CD4-positive, alpha-beta memory T cell (primary cell): ENCODE measurements at regions not wholly inside any gene's neighbourhood (a gene's known extent, or its start where the extent isn't known, plus 50 kb on each side); places are given as distances from the start of the nearest gene placed in this dataset.

Experiments
- CTCF ChIA-PET: fragments of 350-600 bp; sonication (Branson Sonifier 250); formaldehyde crosslinking; loops from one replicate; lab custom pipeline; 2021; ENCODE audit warnings: inconsistent platforms; ENCODE audit not compliant: partially characterized antibody; lab: Charles Lee
- POLR2A ChIA-PET: fragments of 350-600 bp; sonication (Branson Sonifier 250); formaldehyde crosslinking; loops from one replicate; lab custom pipeline; 2021; ENCODE audit not compliant: partially characterized antibody; lab: Charles Lee
- DNase-seq, 5 donors: peaks; one replicate each; pipeline versions ENCODE4 v3.0.0 to v3.0.0-alpha.2; 2020 to 2022; ENCODE audit warnings: mixed read lengths in 1 of 5
- H3K27ac ChIP-seq: one replicate; pipeline ENCODE4 v1.7.0; 2013; ENCODE audit warnings: low read depth, low read length
- H3K27me3 ChIP-seq: 2 replicates; pipeline ENCODE4 v1.7.0; 2013; ENCODE audit warnings: mild to moderate bottlenecking, low read length, moderate library complexity; ENCODE audit not compliant: insufficient read depth
- H3K36me3 ChIP-seq: 2 replicates; pipeline ENCODE4 v1.7.0; 2013; ENCODE audit warnings: mild to moderate bottlenecking, low read length, moderate library complexity; ENCODE audit not compliant: insufficient read depth
- H3K4me1 ChIP-seq: 2 replicates; pipeline ENCODE4 v1.7.0; 2013; ENCODE audit warnings: mild to moderate bottlenecking, low read length, moderate library complexity; ENCODE audit not compliant: insufficient read depth
- H3K4me3 ChIP-seq, 2 donors: one replicate each; pipeline ENCODE4 v1.7.0; 2013; ENCODE audit warnings: low read length in 2 of 2, mild to moderate bottlenecking in 1 of 2
- H3K9me3 ChIP-seq, 2 donors: one replicate each; pipeline ENCODE4 v1.7.0; 2013; ENCODE audit warnings: low read length in 2 of 2, control low read depth in 1 of 2; ENCODE audit not compliant: control insufficient read depth in 1 of 2
- H3K27ac Mint-ChIP-seq, 7 donors: one replicate each; pipeline ENCODE4 v1.8.0; 2020 to 2021; ENCODE audit warnings: mixed read lengths in 7 of 7, mild to moderate bottlenecking in 6 of 7, inconsistent platforms in 3 of 7, moderate library complexity in 3 of 7
- H3K27me3 Mint-ChIP-seq, 2 donors: one replicate each; pipeline ENCODE4 v1.8.0; 2020 to 2021; ENCODE audit warnings: mixed read lengths in 2 of 2
- H3K36me3 Mint-ChIP-seq, 2 donors: one replicate each; pipeline ENCODE4 v1.8.0; 2020 to 2021; ENCODE audit warnings: mixed read lengths in 2 of 2, inconsistent platforms in 1 of 2, mild to moderate bottlenecking in 1 of 2
- H3K4me1 Mint-ChIP-seq, 4 donors: one replicate each; pipeline ENCODE4 v1.8.0; 2020 to 2021; ENCODE audit warnings: mixed read lengths in 4 of 4, mild to moderate bottlenecking in 1 of 4
- H3K4me3 Mint-ChIP-seq, 8 donors: one replicate each; pipeline ENCODE4 v1.8.0; 2020 to 2021; ENCODE audit warnings: mixed read lengths in 8 of 8, mild to moderate bottlenecking in 7 of 8, moderate library complexity in 6 of 8, inconsistent platforms in 3 of 8
- H3K9me3 Mint-ChIP-seq, 8 donors: one replicate each; pipeline ENCODE4 v1.8.0; 2020 to 2021; ENCODE audit warnings: mixed read lengths in 8 of 8, mild to moderate bottlenecking in 5 of 8, inconsistent platforms in 3 of 8, moderate library complexity in 1 of 8
- intact Hi-C: fragments of 100-400 bp; cut with micrococcal nuclease; formaldehyde crosslinking; loops from one replicate; pipeline ENCODE4 v1.15.1; 2023

GRCh38 chr1:75984781-75985180 is 52.6 kb upstream of the ASB17 start:
- POLR2A ChIA-PET: no interaction called here
- no peak overlapping the region for H3K4me3 ChIP-seq
- H3K27ac ChIP-seq: no peak overlapping the region
- intact Hi-C loops: no loop called here
- CTCF ChIA-PET: interaction anchor here (1.3 kb wide), 1 partner anchor 11 kb away, joined by 5 read pairs; no protein-coding TSS in a partner anchor
- no peak overlapping the region for H3K27ac Mint-ChIP-seq
- no peaks in the 10 kb centered on the region for H3K4me1 ChIP-seq
- H3K27me3 ChIP-seq: no peaks in the 10 kb centered on the region
- H3K9me3 ChIP-seq: no peaks in the 10 kb centered on the region
- H3K36me3 ChIP-seq: no peaks in the 10 kb centered on the region
- H3K9me3 Mint-ChIP-seq: peaks cover 2 to 11% (median 8%) of the 10 kb centered on the region in 8 donors
- H3K27me3 Mint-ChIP-seq: peaks cover 4 to 9% of the 10 kb centered on the region in 2 donors
- no peaks in the 10 kb centered on the region for H3K36me3 Mint-ChIP-seq
- H3K4me1 Mint-ChIP-seq: no peaks in the 10 kb centered on the region
- H3K4me3 Mint-ChIP-seq: no peak overlapping the region
- no peak for DNase-seq

GRCh38 chr1:75985827-75986226 is 53.6 kb upstream of the ASB17 start:
- H3K27me3 Mint-ChIP-seq: peaks cover 4 to 9% of the 10 kb centered on the region in 2 donors
- no peak overlapping the region for H3K4me3 Mint-ChIP-seq
- no peak overlapping the region for H3K27ac Mint-ChIP-seq

GRCh38 chr1:75986478-75986877 is 54.3 kb upstream of the ASB17 start:
- H3K27me3 ChIP-seq: no peaks in the 10 kb centered on the region
- no peaks in the 10 kb centered on the region for H3K4me1 Mint-ChIP-seq
- H3K27ac Mint-ChIP-seq: no peak overlapping the region
- H3K4me3 ChIP-seq: no peak overlapping the region
- H3K36me3 ChIP-seq: no peaks in the 10 kb centered on the region
- no peaks in the 10 kb centered on the region for H3K36me3 Mint-ChIP-seq
- ChIA-PET CTCF (no interaction called here), POLR2A (no interaction called here)
- H3K27ac ChIP-seq: no peak overlapping the region
- peaks cover 0 to 11% (median 5%) of the 10 kb centered on the region in 8 donors for H3K9me3 Mint-ChIP-seq
- peaks cover 2 to 4% of the 10 kb centered on the region in 2 donors for H3K27me3 Mint-ChIP-seq
- intact Hi-C loops: no loop called here
- no peak overlapping the region for H3K4me3 Mint-ChIP-seq
- H3K9me3 ChIP-seq: no peaks in the 10 kb centered on the region
- DNase-seq: no peak
- no peaks in the 10 kb centered on the region for H3K4me1 ChIP-seq

More at GRCh38 chr1:75985827-75986226, 53.6 kb upstream of the ASB17 start:
- Histone ChIP-seq H3K4me3 (no peak overlapping the region), H3K4me1 (no peaks in the 10 kb centered on the region), H3K27me3 (no peaks in the 10 kb centered on the region), H3K36me3 (no peaks in the 10 kb centered on the region), H3K9me3 (no peaks in the 10 kb centered on the region), H3K27ac (no peak overlapping the region)
- ChIA-PET CTCF (interaction anchor here (1.1 kb wide), 1 partner anchor 10 kb away, joined by 3 read pairs; no protein-coding TSS in a partner anchor), POLR2A (no interaction called here)
- intact Hi-C loops: no loop called here
- Mint-ChIP-seq H3K4me1 (no peaks in the 10 kb centered on the region), H3K9me3 (peaks cover 0 to 11% (median 8%) of the 10 kb centered on the region in 8 donors), H3K36me3 (no peaks in the 10 kb centered on the region)
- DNase-seq: no peak

- no peak overlapping the region for H3K27ac ChIP-seq
- no peaks in the 10 kb centered on the region for H3K4me1 Mint-ChIP-seq
- H3K27ac Mint-ChIP-seq: no peak overlapping the region
- no peaks in the 10 kb centered on the region for H3K36me3 Mint-ChIP-seq
- H3K27me3 ChIP-seq: no peaks in the 10 kb centered on the region
- peaks cover 0 to 8% (median 4%) of the 10 kb centered on the region in 8 donors for H3K9me3 Mint-ChIP-seq
- H3K4me3 ChIP-seq: no peak overlapping the region
- no peak for DNase-seq
- no peak overlapping the region for H3K4me3 Mint-ChIP-seq
- ChIA-PET CTCF (no interaction called here), POLR2A (no interaction called here)
- H3K27me3 Mint-ChIP-seq: peaks cover 2 to 3% of the 10 kb centered on the region in 2 donors
- H3K36me3 ChIP-seq: no peaks in the 10 kb centered on the region
- no peaks in the 10 kb centered on the region for H3K9me3 ChIP-seq
- intact Hi-C loops: no loop called here
- H3K4me1 ChIP-seq: no peaks in the 10 kb centered on the region
Observed at GRCh38 chr1:75989121-75989520, 56.9 kb upstream of the ASB17 start.

GRCh38 chr1:75990686-75991085 is 58.5 kb upstream of the ASB17 start:
- no peak for DNase-seq
- Histone ChIP-seq H3K4me3 (no peak overlapping the region), H3K27me3 (no peaks in the 10 kb centered on the region), H3K36me3 (no peaks in the 10 kb centered on the region), H3K4me1 (no peaks in the 10 kb centered on the region), H3K27ac (no peak overlapping the region), H3K9me3 (no peaks in the 10 kb centered on the region)
- CTCF ChIA-PET: no interaction called here
- intact Hi-C loops: loop anchor here (5.0 to 10.0 kb wide), 2 partner anchors 164 to 1137 kb away; no protein-coding TSS in a partner anchor
- no peaks in the 10 kb centered on the region for H3K4me1 Mint-ChIP-seq
- H3K9me3 Mint-ChIP-seq: no peaks in the 10 kb centered on the region
- H3K27me3 Mint-ChIP-seq: peaks cover 2 to 3% of the 10 kb centered on the region in 2 donors
- no peaks in the 10 kb centered on the region for H3K36me3 Mint-ChIP-seq
- no peak overlapping the region for H3K4me3 Mint-ChIP-seq
- POLR2A ChIA-PET: no interaction called here
- H3K27ac Mint-ChIP-seq: no peak overlapping the region

GRCh38 chr1:75991497-75992114 is 59.4 kb upstream of the ASB17 start:
- Mint-ChIP-seq H3K9me3 (no peaks in the 10 kb centered on the region), H3K27ac (no peak overlapping the region), H3K4me3 (no peak overlapping the region), H3K4me1 (no peaks in the 10 kb centered on the region), H3K27me3 (peaks cover 2 to 3% of the 10 kb centered on the region in 2 donors), H3K36me3 (no peaks in the 10 kb centered on the region)
- ChIA-PET POLR2A (no interaction called here), CTCF (no interaction called here)
- Histone ChIP-seq H3K27ac (no peak overlapping the region), H3K36me3 (no peaks in the 10 kb centered on the region), H3K4me1 (no peaks in the 10 kb centered on the region), H3K27me3 (no peaks in the 10 kb centered on the region), H3K4me3 (no peak overlapping the region), H3K9me3 (no peaks in the 10 kb centered on the region)
- peak; percentile 37 to 45 (median 40) for DNase-seq
- intact Hi-C loops: loop anchor here (5.0 to 10.0 kb wide), 2 partner anchors 163 to 1136 kb away; no protein-coding TSS in a partner anchor

- H3K9me3 Mint-ChIP-seq: no peaks in the 10 kb centered on the region
- Histone ChIP-seq H3K4me3 (no peak overlapping the region), H3K27me3 (no peaks in the 10 kb centered on the region), H3K4me1 (no peaks in the 10 kb centered on the region), H3K36me3 (no peaks in the 10 kb centered on the region), H3K9me3 (no peaks in the 10 kb centered on the region), H3K27ac (no peak overlapping the region)
- H3K27ac Mint-ChIP-seq: no peak overlapping the region
- CTCF ChIA-PET: no interaction called here
- intact Hi-C loops: loop anchor here (5.0 to 10.0 kb wide), 2 partner anchors 162 to 1135 kb away; no protein-coding TSS in a partner anchor
- DNase-seq: no peak
- H3K36me3 Mint-ChIP-seq: no peaks in the 10 kb centered on the region
- peaks cover 2 to 3% of the 10 kb centered on the region in 2 donors for H3K27me3 Mint-ChIP-seq
- POLR2A ChIA-PET: no interaction called here
- no peaks in the 10 kb centered on the region for H3K4me1 Mint-ChIP-seq
- no peak overlapping the region for H3K4me3 Mint-ChIP-seq
Observed at GRCh38 chr1:75992312-75992711, 60.1 kb upstream of the ASB17 start.
